ENCODE measurements at regions not wholly inside any gene's neighbourhood (a gene's known extent, or its start where the extent isn't known, plus 50 kb on each side); places are given as distances from the start of the nearest gene placed in this dataset. TPM values are rescaled to one million over a fixed set of nuclear protein-coding genes. Genes with fewer than 3 reads are reported as not detected.

GRCh38 chr10:3834947-3835346 is 49.9 kb upstream of the KLF6 start:
- H3K9me3 ChIP-seq (ENCODE audit: control insufficient read depth, insufficient read depth, low read depth, low read length) = no peaks in the 10 kb centered on the region
- POLR2A ChIA-PET = interaction anchor here (0.9 to 1.8 kb wide), 2 partner anchors 17 kb away, joined by 3 to 15 read pairs; no protein-coding TSS in a partner anchor

More at GRCh38 chr10:3834947-3835346, 49.9 kb upstream of the KLF6 start:
- Histone ChIP-seq H3K4me1 (ENCODE audit: control insufficient read depth, insufficient read depth, low read length) (peaks cover 59% of the 10 kb centered on the region), H3K27ac (ENCODE audit: low read length) (peak overlapping the region; percentile 99), H3K36me3 (ENCODE audit: control insufficient read depth, insufficient read depth, low read length) (no peaks in the 10 kb centered on the region), H3K4me3 (ENCODE audit: low read depth in 2 of 2, low read length in 2 of 2) (no peak overlapping the region), H3K27me3 (ENCODE audit: control insufficient read depth, insufficient read depth, low read length) (no peaks in the 10 kb centered on the region)
- CTCF ChIA-PET = no interaction called here
- TF ChIP-seq REST (IDR thresholded peaks at IDR 0.05; ENCODE audit: insufficient read depth in 1 of 2, low read depth in 2 of 2, low read length in 1 of 2) (no peak), CTCF (IDR thresholded peaks at IDR 0.05) (no peak), TCF7L2 (IDR thresholded peaks at IDR 0.05; ENCODE audit: low read depth, low read length) (no peak), POLR2AphosphoS5 (IDR thresholded peaks at IDR 0.05; ENCODE audit: low read depth, low read length) (no peak), SIN3A (IDR thresholded peaks at IDR 0.05; ENCODE audit: borderline replicate concordance, insufficient read depth, low read depth, low read length) (no peak)
- no peak for ATAC-seq
- no TSS peak for BruUV-seq (replicated peaks)
- DNase-seq (ENCODE audit: low read depth, low spot score) = no peak
- in situ Hi-C loops (cut with HindIII; ENCODE audit: low pct_unique_long_range_greater_than_20kb, low sequenced_read_pairs) = no loop called here
- intact Hi-C loops (cut with micrococcal nuclease; ENCODE audit: unreplicated experiment) = no loop called here

Small RNA genes lying in the stretch of these regions (microRNA-seq; reads per million reads assigned to microRNA genes)
- not detected for gene MIR6078 (ENCODE audit: unreplicated experiment)

Data from Panc1 (cell line).